H1 (cell line): ENCODE measurements at regions not wholly inside any gene's neighbourhood (a gene's known extent, or its start where the extent isn't known, plus 50 kb on each side); places are given as distances from the start of the nearest gene placed in this dataset.

Source experiments
- CTCF ChIA-PET: fragments of 300-600 bp; sonication (Branson Sonifier 250); formaldehyde crosslinking; loops from one replicate; lab custom pipeline; 2021; ENCODE audit not compliant: partially characterized antibody; lab: Charles Lee
- POLR2A ChIA-PET: fragments of 300-600 bp; sonication (Branson Sonifier 250); formaldehyde crosslinking; loops from one replicate; lab custom pipeline; 2021; ENCODE audit warnings: inconsistent platforms; ENCODE audit not compliant: partially characterized antibody; lab: Charles Lee
- DNase-seq, 2 experiments: peaks; one replicate each; pipeline versions ENCODE4 v3.0.0 to v3.0.0-alpha.2; 2010 to 2022; ENCODE audit warnings: low spot score in 2 of 2, low read depth in 1 of 2, mixed read lengths in 1 of 2
- FAIRE-seq: peaks from 2 replicates; lab custom pipeline; 2011; peaks lifted over from hg19 to GRCh38; lab: Jason Lieb, UNC
- H2AFZ ChIP-seq: 2 replicates; pipeline ENCODE4 v1.8.1; 2012; ENCODE audit warnings: low read length, inconsistent platforms
- H2AK5ac ChIP-seq: 2 replicates; pipeline ENCODE4 v1.6.1; 2013; ENCODE audit warnings: low read depth, low read length
- H2BK120ac ChIP-seq: replicated peaks from 2 replicates; pipeline ENCODE3; 2013; ENCODE audit warnings: low read depth, low read length, inconsistent platforms
- H2BK12ac ChIP-seq: 2 replicates; pipeline ENCODE4 v1.6.1; 2013; ENCODE audit warnings: low read depth, low read length
- H2BK15ac ChIP-seq: 2 replicates; pipeline ENCODE4 v1.6.1; 2013; ENCODE audit warnings: low read length
- H2BK20ac ChIP-seq: 2 replicates; pipeline ENCODE4 v1.6.1; 2013; ENCODE audit warnings: low read length
- H2BK5ac ChIP-seq: 2 replicates; pipeline ENCODE4 v1.6.1; 2013; ENCODE audit warnings: low read depth, low read length
- H3K14ac ChIP-seq: 2 replicates; pipeline ENCODE4 v1.6.1; 2013; ENCODE audit warnings: inconsistent platforms; ENCODE audit not compliant: insufficient read length
- H3K18ac ChIP-seq: 2 replicates; pipeline ENCODE4 v1.6.1; 2013; ENCODE audit warnings: low read length; ENCODE audit errors: extremely low read depth
- H3K23ac ChIP-seq: 2 replicates; pipeline ENCODE4 v1.6.1; 2013; ENCODE audit warnings: inconsistent platforms; ENCODE audit not compliant: insufficient read length
- H3K23me2 ChIP-seq: 2 replicates; pipeline ENCODE4 v1.6.1; 2013; ENCODE audit warnings: low read depth, low read length
- H3K27ac ChIP-seq: 2 replicates; pipeline ENCODE4 v1.6.1; 2011; ENCODE audit warnings: low read depth, low read length, inconsistent platforms
- H3K27me3 ChIP-seq, 4 experiments: replicated peaks in 1 of 4; 1 replicate in 1 of 4; 2 replicates in 3 of 4; pipeline versions ENCODE4 v1.6.1 to v1.8.1; 2011 to 2013; ENCODE audit warnings: low read length in 3 of 4, mild to moderate bottlenecking in 3 of 4, inconsistent platforms in 2 of 4, mixed read lengths in 2 of 4, moderate library complexity in 1 of 4; ENCODE audit not compliant: control insufficient read depth in 3 of 4, insufficient read depth in 3 of 4; ENCODE audit errors: extremely low read depth in 1 of 4
- H3K36me3 ChIP-seq, 4 experiments: 2 replicates each; pipeline versions ENCODE4 v1.6.1 to v1.8.1; 2011 to 2013; ENCODE audit warnings: mild to moderate bottlenecking in 4 of 4, low read length in 3 of 4, moderate library complexity in 2 of 4, control low read depth in 1 of 4, inconsistent platforms in 1 of 4; ENCODE audit not compliant: insufficient read depth in 4 of 4, control insufficient read depth in 2 of 4
- H3K4ac ChIP-seq: replicated peaks from 2 replicates; pipeline ENCODE3; 2013; ENCODE audit warnings: low read length, low read depth, mixed read lengths, inconsistent platforms; ENCODE audit not compliant: insufficient read length
- H3K4me1 ChIP-seq, 4 experiments: replicated peaks in 1 of 4; 1 replicate in 1 of 4; 2 replicates in 3 of 4; pipeline versions ENCODE4 v1.6.1 to v1.8.1; 2011 to 2013; ENCODE audit warnings: low read length in 3 of 4, inconsistent platforms in 2 of 4, mixed read lengths in 1 of 4; ENCODE audit not compliant: insufficient read depth in 4 of 4, control insufficient read depth in 3 of 4
- H3K4me2 ChIP-seq, 2 experiments: 2 replicates each; pipeline versions ENCODE4 v1.6.1 to v1.8.1; 2011 to 2013; ENCODE audit warnings: low read depth in 2 of 2, low read length in 2 of 2, control low read depth in 1 of 2, inconsistent platforms in 1 of 2, mild to moderate bottlenecking in 1 of 2; ENCODE audit not compliant: insufficient read depth in 1 of 2
- H3K4me3 ChIP-seq, 4 experiments: fragments of 200-600, 300-600 bp in 1 of 4; sonication (generic), shearing (Covaris generic), sonication (Bioruptor Twin) in 1 of 4; 2 replicates each; pipeline versions ENCODE4 v1.5.1 to v1.8.1; 2011 to 2016; ENCODE audit warnings: low read length in 4 of 4, low read depth in 3 of 4, control low read depth in 2 of 4, inconsistent platforms in 2 of 4, mild to moderate bottlenecking in 2 of 4, mixed read lengths in 1 of 4, moderate library complexity in 1 of 4; ENCODE audit not compliant: insufficient read depth in 2 of 4; ENCODE audit errors: extremely low read depth in 1 of 4
- H3K56ac ChIP-seq: replicated peaks from 2 replicates; pipeline ENCODE3; 2013; ENCODE audit warnings: low read depth, mild to moderate bottlenecking, mixed read lengths, low read length, inconsistent platforms; ENCODE audit not compliant: insufficient read length
- H3K79me1 ChIP-seq: 2 replicates; pipeline ENCODE4 v1.6.1; 2013; ENCODE audit warnings: low read depth, low read length, control low read depth
- H3K79me2 ChIP-seq, 2 experiments: 2 replicates each; pipeline versions ENCODE4 v1.6.1 to v1.8.1; 2012 to 2013; ENCODE audit warnings: low read length in 2 of 2, mild to moderate bottlenecking in 2 of 2, inconsistent platforms in 1 of 2; ENCODE audit not compliant: insufficient read depth in 2 of 2, control insufficient read depth in 1 of 2
- H3K9ac ChIP-seq, 4 experiments: replicated peaks in 1 of 4; 1 replicate in 1 of 4; 2 replicates in 3 of 4; pipeline versions ENCODE4 v1.6.1 to v1.8.1; 2011 to 2013; ENCODE audit warnings: low read depth in 3 of 4, low read length in 3 of 4, control low read depth in 2 of 4, mild to moderate bottlenecking in 2 of 4, moderate library complexity in 2 of 4, inconsistent platforms in 1 of 4; ENCODE audit errors: extremely low read depth in 1 of 4
- H3K9me3 ChIP-seq, 2 experiments: 2 replicates each; pipeline versions ENCODE4 v1.6.1 to v1.8.1; 2012 to 2013; ENCODE audit warnings: mild to moderate bottlenecking in 2 of 2, moderate library complexity in 2 of 2, control low read depth in 1 of 2, inconsistent platforms in 1 of 2, low read depth in 1 of 2, low read length in 1 of 2, mixed read lengths in 1 of 2; ENCODE audit not compliant: insufficient read depth in 2 of 2
- H4K20me1 ChIP-seq, 2 experiments: replicated peaks in 1 of 2; 2 replicates each; pipeline versions ENCODE3 to v1.8.1; 2011 to 2013; ENCODE audit warnings: inconsistent platforms in 2 of 2, low read length in 2 of 2, mild to moderate bottlenecking in 1 of 2; ENCODE audit not compliant: insufficient read depth in 2 of 2, control insufficient read depth in 1 of 2
- H4K5ac ChIP-seq: 2 replicates; pipeline ENCODE4 v1.6.1; 2013; ENCODE audit warnings: low read length, low read depth, mixed read lengths, inconsistent platforms; ENCODE audit not compliant: insufficient read length
- H4K8ac ChIP-seq: 2 replicates; pipeline ENCODE4 v1.8.0; 2013; ENCODE audit warnings: mild to moderate bottlenecking, moderate library complexity, low read length, inconsistent platforms; ENCODE audit not compliant: insufficient read depth; ENCODE audit errors: extremely low read depth
- H4K91ac ChIP-seq: replicated peaks from 2 replicates; pipeline ENCODE3; 2013; ENCODE audit warnings: low read length, mixed read lengths, inconsistent platforms; ENCODE audit not compliant: insufficient read length
- RBBP5 ChIP-seq: IDR thresholded peaks from 2 replicates; pipeline ENCODE4 v1.7.1; 2012; ENCODE audit warnings: low read depth, mild to moderate bottlenecking, inconsistent platforms, low read length, moderate library complexity, borderline replicate concordance
- SIRT6 ChIP-seq: IDR thresholded peaks from one replicate; pipeline ENCODE4 v1.7.1; 2012; ENCODE audit warnings: low read length, inconsistent platforms
- SUZ12 ChIP-seq: fragments of 200-600 bp; sonication (generic); IDR thresholded peaks from 2 replicates; pipeline ENCODE4 v1.6.1; 2012; ENCODE audit warnings: mild to moderate bottlenecking, inconsistent platforms, low read length, moderate library complexity, mixed read lengths
- TF ChIP-seq, protein P1 (sequence below): IDR thresholded peaks from 2 replicates; pipeline ENCODE4 v1.6.1; 2011; ENCODE audit warnings: low read depth, mild to moderate bottlenecking, low read length; ENCODE audit not compliant: insufficient read depth

DNA sequence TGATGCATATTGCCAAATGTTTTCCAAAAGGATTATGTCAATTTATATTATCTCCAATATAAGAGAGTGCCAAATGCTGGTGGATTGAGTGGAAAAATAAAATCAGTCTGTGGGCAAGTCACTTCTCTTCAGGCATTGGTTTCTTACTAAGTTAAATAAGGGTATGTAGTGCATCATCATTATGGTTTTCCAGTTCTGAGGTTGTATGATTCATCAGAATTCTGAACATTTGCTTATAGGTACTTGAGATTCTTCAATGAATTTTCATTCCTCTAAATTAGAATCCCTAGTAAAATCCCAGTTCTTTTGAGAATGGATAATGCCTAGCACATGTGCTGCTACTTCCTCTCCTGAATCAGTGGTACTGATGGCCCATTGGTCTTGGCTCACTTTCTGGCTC, 188.9 kb upstream of the OSR1 start:
- H3K23ac ChIP-seq: no peak overlapping the region
- FAIRE-seq: no peak
- no peak overlapping the region for H3K56ac ChIP-seq
- no peak overlapping the region for H2BK15ac ChIP-seq
- no peak overlapping the region for H3K27ac ChIP-seq
- no peak overlapping the region for H3K4ac ChIP-seq
- no peaks in the 10 kb centered on the region for H3K27me3 ChIP-seq
- H3K14ac ChIP-seq: no peak overlapping the region
- no peak overlapping the region for H3K9ac ChIP-seq
- CTCF ChIA-PET: no interaction called here
- no peak overlapping the region for H4K8ac ChIP-seq
- H2AFZ ChIP-seq: no peak overlapping the region
- H3K18ac ChIP-seq: no peak overlapping the region
- no peak overlapping the region for H4K91ac ChIP-seq
- H2BK20ac ChIP-seq: no peak overlapping the region
- no peak overlapping the region for H2BK120ac ChIP-seq
- no peak overlapping the region for H4K5ac ChIP-seq
- H3K79me1 ChIP-seq: no peaks in the 10 kb centered on the region
- H2BK12ac ChIP-seq: no peak overlapping the region
- H3K36me3 ChIP-seq: no peaks in the 10 kb centered on the region
- no peak for DNase-seq
- POLR2A ChIA-PET: no interaction called here
- no peaks in the 10 kb centered on the region for H3K4me1 ChIP-seq
- H3K9me3 ChIP-seq: no peaks in the 10 kb centered on the region
- H3K79me2 ChIP-seq: no peaks in the 10 kb centered on the region
- no peak overlapping the region for H3K4me3 ChIP-seq
- no peaks in the 10 kb centered on the region for H4K20me1 ChIP-seq
- no peak overlapping the region for H3K4me2 ChIP-seq
- no peak overlapping the region; the same call in 1 of the 2 replicates for H2BK5ac ChIP-seq
- H2AK5ac ChIP-seq: no peak overlapping the region
- H3K23me2 ChIP-seq: no peaks in the 10 kb centered on the region
- TF ChIP-seq SUZ12 (no peak), RBBP5 (no peak), SIRT6 (no peak)
- TF ChIP-seq, protein P1, sequence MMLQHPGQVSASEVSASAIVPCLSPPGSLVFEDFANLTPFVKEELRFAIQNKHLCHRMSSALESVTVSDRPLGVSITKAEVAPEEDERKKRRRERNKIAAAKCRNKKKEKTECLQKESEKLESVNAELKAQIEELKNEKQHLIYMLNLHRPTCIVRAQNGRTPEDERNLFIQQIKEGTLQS: no peak
